ENCODE measurements at regions not wholly inside any gene's neighbourhood (a gene's known extent, or its start where the extent isn't known, plus 50 kb on each side); places are given as distances from the start of the nearest gene placed in this dataset.

GRCh38 chr2:18232731-18233438 lies 327.6 kb downstream of the RDH14 start:
- no peak for TF ChIP-seq CTCF (conservative IDR thresholded peaks at IDR 0.05)
- TF ChIP-seq EZH2 (IDR thresholded peaks at IDR 0.05; ENCODE audit: low read depth) = no peak

Data from PC-9 (cell line).